Stimulated activated CD8-positive, alpha-beta memory T cell treated with anti-CD3 and anti-CD28 coated beads, Interleukin-4, amount 100 ng/mL, for 24 hours (primary cell): ENCODE measurements at regions not wholly inside any gene's neighbourhood (a gene's known extent, or its start where the extent isn't known, plus 50 kb on each side); places are given as distances from the start of the nearest gene placed in this dataset.
"Not testable (repeated sequence)": the region's sequence is repeated elsewhere in the genome, so short reads cannot be mapped to it uniquely, and the experiment has no call there.

ENCODE experiments used
- DNase-seq: peaks from one replicate; pipeline ENCODE4 v3.0.0-alpha.2; 2020; ENCODE audit warnings: low read depth

DNA sequence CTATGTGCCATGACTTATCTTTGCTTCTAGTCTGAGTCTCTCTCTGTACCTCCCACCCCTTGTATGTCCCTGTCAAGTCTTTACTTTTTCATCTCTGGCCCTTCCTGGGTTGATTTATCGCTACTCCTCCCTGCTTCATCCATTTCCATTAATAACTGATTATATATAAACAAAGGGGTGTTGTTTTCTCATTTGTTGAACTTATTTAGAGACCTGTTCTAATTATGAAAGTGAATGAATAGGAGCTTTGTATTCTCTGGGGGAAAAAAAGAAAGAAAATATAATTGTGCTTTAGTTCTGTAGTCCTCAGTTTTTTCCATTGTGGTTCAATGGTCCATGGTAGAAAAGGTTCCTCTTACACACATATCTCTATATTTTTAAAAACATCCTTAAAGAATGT is 328.9 kb upstream of the PPP2R3A start:
- DNase-seq = no peak

- no peak for DNase-seq
These were observed 328.5 kb upstream of the PPP2R3A start for GRCh38 chr3:135637013-135637412.

DNA sequence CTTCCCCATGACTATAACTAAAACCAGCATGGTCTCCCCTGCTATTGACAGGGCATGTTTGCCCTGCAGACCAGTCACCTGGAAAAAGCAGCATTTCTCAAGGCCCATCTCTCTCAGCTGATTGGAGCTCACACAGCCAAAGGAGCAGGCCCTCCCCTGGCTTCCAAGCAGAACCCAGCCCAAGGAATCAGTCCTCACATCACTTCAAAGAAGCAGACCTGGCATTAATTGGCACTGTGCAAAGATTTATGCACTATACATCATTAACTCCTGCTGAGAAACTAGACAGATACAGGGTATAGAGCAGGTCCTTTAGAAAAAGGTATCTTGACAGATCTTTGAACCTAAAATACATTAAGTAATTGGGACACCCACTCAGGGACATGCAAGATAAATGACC is 323.8 kb upstream of the PPP2R3A start:
- no peak for DNase-seq

GRCh38 chr3:135645541-135645940 is 320.0 kb upstream of the PPP2R3A start:
- no peak for DNase-seq

- DNase-seq = no peak
These were observed 318.7 kb upstream of the PPP2R3A start for GRCh38 chr3:135646873-135647272.

- no peak for DNase-seq
These were observed 316.2 kb upstream of the PPP2R3A start for GRCh38 chr3:135649361-135649760.

GRCh38 chr3:135650309-135650708 is 315.2 kb upstream of the PPP2R3A start:
- DNase-seq = no peak

- DNase-seq = no peak
These were observed 313.1 kb upstream of the PPP2R3A start for GRCh38 chr3:135652388-135652787.

DNA sequence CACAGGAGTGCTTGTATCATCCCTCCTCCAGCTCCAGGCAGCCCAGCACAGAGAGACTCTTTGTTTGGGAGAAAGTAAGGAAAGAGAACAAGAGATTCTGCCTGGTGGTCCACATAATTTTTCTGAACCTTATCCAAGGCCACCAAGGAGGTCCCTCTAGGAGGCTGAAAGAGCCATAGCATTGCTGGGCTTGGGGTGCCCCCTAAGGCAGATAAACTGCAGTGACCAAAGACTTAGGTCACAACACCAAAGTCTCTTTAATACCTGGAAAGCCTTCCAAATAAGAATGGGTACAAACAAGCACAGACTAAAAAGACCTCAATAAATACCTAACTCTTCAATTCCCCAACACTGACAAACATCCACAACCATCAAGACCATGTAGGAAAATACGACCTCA is 310.2 kb upstream of the PPP2R3A start:
- DNase-seq = no peak

- DNase-seq = not testable (repeated sequence)
These were observed 307.1 kb upstream of the PPP2R3A start for GRCh38 chr3:135658451-135658850.

GRCh38 chr3:135667061-135667460 is 298.5 kb upstream of the PPP2R3A start:
- DNase-seq = no peak

- no peak for DNase-seq
These were observed 291.0 kb upstream of the PPP2R3A start for GRCh38 chr3:135674508-135674907.

- DNase-seq = no peak
These were observed 287.1 kb upstream of the PPP2R3A start for GRCh38 chr3:135678386-135678785.

DNA sequence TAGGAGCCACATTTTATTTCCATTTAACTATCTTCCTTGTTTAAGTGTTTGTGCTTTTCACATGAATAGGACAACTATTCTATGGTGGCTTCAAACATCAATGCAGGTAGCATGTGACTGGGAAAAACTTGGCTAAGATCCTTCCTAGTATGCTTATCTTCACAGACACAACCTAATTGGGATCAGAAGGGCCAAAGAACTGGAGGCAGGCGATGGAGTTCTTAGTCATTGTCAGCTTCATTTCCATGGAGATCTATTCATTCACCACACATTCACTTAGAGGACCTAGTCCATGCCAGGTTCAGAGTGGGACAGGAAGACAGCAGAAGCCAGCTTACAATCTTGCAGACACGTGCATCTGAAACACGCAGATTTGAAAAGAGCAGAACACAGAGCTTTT is 277.5 kb upstream of the PPP2R3A start:
- DNase-seq = no peak

GRCh38 chr3:135690664-135691063 is 274.9 kb upstream of the PPP2R3A start:
- DNase-seq = no peak

GRCh38 chr3:135691240-135691639 is 274.3 kb upstream of the PPP2R3A start:
- DNase-seq = no peak

- no peak for DNase-seq
These were observed 271.4 kb upstream of the PPP2R3A start for GRCh38 chr3:135694142-135694541.

DNA sequence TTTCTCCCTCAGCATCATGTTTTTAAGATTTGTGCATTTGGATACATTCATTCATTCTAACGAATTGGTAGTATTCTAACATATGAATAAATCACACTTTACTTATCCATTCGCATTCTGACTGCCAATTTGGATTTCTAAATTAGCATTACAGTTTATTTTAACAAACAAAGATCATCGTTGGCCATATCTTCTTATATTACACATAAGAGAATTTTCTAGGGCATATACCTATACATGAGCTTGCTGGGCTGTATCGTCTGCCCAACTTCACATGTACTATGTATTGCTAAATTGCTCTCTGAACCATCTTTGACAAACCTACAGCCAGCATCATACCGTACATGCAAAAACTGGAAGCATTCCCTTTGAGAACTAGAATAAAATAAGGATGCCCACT is 265.8 kb upstream of the PPP2R3A start:
- DNase-seq = no peak

- DNase-seq = no peak
These were observed 258.7 kb upstream of the PPP2R3A start for GRCh38 chr3:135706758-135707375.

GRCh38 chr3:135719449-135719848 is 246.1 kb upstream of the PPP2R3A start:
- no peak for DNase-seq

DNA sequence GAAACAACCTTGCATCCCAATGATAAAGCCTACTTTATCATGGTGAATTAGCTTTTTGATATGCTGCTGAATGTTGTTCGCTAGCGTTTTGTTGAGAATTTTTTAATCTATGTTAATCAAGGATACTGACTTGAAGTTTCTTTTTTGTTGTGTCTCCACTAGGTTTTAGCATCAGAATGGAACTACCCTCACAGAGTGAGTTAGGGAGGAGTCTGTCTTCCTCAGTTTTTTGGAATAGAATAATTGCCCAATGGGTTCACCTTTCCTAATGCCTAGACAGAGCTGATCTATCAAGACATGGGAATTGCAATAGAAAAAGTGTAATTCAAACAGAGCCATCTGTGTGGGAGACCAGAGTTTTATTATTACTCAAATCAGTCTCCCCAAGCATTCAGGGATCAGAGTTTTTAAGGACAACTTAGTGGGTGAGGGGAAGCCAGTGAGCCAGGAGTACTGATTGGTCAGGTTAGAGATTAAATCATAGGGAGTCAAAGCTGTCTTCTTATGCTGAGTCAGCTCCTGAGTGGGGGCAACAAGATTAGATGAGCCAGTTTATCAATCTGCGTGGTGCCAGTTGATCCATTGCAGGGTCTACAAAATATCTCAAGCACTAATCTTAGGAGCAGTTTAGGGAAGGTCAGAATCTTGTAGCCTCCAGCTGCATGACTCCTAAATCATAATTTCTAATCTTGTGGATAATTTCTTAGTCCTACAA is 237.4 kb upstream of the PPP2R3A start:
- no peak for DNase-seq

- DNase-seq = no peak
These were observed 234.0 kb upstream of the PPP2R3A start for GRCh38 chr3:135731546-135731945.

- no peak for DNase-seq
These were observed 228.8 kb upstream of the PPP2R3A start for GRCh38 chr3:135736740-135737139.

DNA sequence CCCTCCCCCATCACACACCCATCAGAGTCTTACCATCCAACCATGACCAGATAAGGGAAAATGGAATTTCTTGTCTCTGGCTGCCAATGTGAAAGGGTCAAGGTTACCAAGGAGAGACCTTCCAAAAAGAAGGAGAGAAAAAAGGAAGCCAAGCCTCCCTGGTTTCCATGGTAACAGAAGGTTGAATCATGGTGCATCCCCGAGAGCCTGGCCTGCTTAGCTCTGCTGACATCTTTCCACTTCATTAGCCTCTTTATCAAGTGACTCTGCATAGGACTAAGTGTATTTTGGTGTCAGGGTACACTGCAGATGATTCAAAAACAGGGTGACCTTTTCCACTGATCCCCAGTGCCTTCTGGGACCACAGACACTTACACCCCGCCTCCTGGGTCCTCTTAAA is 225.7 kb upstream of the PPP2R3A start:
- no peak for DNase-seq
